NCI-H2029 (cell line): ENCODE measurements at regions not wholly inside any gene's neighbourhood (a gene's known extent, or its start where the extent isn't known, plus 50 kb on each side); places are given as distances from the start of the nearest gene placed in this dataset.
"Not testable (repeated sequence)": the region's sequence is repeated elsewhere in the genome, so short reads cannot be mapped to it uniquely, and the experiment has no call there.

Experiments used
- DNase-seq: peaks from one replicate; lab custom pipeline; 2025; lab: John Stamatoyannopoulos, UW

DNA sequence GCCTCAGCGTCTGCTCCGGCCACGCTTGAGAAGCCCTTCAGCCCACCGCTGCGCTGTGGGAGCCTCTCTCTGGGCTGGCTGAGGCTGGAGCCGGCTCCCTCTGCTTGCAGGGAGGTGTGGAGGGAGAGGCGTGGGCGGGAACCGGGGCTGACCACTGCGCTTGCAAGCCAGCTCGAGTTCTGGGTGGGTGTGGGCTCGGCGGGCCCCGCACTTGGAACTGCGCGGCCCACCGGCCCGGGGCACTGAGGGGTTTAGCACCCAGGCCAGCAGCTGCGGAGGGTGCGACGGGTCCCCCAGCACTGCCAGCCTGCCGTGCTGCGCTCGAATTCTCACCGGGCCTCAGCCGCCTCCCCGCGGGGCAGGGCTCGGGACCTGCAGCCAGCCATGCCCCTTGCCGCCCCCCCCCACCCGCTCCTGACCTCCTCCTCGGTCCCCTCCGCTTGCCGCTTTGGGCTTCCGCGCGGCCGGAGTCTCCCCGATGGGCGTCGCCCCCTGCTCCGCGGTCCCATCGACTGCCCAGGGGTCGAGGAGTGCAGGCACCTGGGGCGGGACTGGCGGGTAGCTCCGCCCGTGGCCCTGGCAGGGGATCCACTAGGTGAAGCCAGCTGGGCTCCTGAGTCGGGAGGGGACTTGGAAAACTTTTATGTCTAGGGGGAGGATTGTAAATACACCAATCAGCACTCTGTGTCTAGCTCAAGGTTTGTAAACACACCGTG, 106.7 kb downstream of the RAP2B start:
- DNase-seq = no peak

GRCh38 chr3:153269730-153270129, 107.7 kb downstream of the RAP2B start:
- no peak for DNase-seq

DNA sequence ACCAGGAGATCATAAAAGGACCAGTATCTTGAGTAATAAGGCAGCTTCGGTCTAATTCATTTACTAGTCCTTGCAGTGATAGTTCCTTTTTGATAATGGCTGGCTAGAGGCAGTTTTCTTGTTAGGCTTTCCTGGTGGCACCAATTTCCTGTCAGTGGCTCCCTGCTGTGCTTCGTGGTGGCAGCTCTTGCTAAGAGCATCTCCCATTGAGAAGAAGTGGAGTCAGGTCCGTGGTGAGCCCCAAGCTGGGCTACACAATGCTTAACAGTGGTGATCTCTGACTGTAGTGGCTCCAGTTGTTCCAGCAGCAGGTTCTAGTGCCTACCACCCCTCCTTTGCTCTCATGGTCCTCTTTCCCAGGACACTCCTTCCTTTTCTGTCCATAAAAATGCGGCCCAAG, 111.2 kb downstream of the RAP2B start:
- no peak for DNase-seq

GRCh38 chr3:153273767-153274435, 111.9 kb downstream of the RAP2B start:
- no peak for DNase-seq

GRCh38 chr3:153274561-153274960, 112.5 kb downstream of the RAP2B start:
- no peak for DNase-seq

DNA sequence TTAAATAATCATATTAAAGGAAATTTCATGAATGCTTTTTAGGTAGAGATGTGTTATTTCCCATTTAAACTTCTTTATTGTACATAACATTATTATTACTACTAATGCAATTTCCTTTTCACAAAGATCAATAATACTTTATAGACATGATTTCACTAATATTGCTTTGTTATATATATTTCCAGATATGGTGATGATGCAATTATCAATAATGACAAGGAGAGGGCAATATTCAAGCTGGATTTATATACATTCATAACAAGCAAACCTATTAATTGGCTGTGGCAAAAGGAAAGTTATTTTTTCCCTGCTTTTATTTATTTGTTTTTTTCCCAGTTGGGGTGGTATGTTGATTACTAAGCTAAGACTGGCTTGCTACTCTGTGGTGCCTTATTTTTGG, 113.5 kb downstream of the RAP2B start:
- DNase-seq = no peak

DNA sequence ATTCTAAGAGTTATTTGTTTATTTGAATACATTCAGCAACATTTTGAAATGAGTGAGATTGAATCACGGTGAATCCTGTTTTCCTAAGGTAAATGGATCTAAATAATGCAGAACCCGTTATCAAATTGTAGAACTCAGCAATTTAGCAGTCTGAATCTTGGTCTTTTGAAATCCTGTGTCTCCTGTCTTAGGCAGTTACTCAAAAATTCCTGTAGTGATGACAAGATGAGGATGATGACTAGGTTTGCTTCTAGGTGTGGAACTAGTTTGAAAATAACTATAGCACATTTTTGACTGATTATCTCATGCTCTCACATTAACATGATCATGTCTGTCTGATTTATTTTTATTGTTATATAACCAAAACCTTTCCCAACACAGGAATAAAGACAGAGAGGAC, 115.0 kb downstream of the RAP2B start:
- DNase-seq = no peak

DNA sequence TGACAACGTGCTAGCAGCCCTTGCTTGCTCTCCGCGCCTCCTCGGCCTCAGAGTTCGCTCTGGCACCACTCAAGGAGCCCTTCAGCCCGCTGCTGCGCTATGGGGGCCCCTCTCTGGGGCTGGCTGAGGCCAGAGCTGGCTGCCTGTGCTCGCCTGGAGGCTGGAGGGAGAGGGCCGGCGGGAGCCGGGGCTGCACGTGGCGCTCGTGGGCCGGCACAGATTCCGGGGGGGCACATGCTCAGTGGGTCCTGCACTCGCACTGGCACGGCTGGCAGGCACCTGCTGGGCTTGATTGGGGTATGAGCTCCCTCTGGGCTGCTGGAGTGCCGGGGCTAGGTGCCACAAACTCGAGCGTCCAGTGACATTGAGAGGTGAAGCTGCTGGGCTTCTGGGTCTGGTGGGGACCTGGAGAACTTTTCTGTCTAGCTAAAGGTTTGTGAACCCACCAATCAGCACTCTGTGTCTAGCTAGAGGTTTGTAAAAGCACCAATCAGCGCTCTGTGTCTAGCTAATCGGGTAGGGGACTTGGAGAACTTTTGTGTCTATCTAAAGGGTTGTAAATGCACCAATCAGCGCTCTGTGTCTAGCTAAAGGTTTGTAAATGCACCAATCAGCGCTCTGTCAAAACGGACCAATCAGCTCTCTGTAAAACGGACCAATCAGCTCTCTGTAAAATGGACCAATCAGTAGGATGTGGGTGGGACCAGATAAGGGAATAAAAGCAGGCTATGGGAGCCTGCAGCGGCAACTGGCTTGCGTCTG, 119.4 kb downstream of the RAP2B start:
- not testable (repeated sequence) for DNase-seq

DNA sequence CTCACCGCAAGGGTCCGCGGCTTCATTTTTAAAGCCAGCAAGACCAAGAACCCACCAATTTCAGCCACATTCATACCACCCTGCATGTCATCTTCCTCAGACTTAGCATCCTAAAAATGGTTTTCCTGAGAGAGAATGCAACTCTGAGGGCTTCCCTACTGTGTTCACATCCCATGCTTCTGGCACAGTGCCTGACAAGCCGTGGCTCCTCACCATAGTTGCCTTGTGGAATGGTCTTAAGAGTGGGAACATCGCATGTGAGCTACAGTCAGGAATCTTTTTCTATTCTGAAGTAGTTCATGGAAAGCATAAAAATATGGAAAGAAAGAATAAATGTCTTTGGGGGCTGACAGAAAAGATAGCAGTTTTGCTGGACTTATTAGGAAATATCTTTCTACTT, 120.3 kb downstream of the RAP2B start:
- no peak for DNase-seq

GRCh38 chr3:153284282-153284938, 122.4 kb downstream of the RAP2B start:
- DNase-seq = no peak

DNA sequence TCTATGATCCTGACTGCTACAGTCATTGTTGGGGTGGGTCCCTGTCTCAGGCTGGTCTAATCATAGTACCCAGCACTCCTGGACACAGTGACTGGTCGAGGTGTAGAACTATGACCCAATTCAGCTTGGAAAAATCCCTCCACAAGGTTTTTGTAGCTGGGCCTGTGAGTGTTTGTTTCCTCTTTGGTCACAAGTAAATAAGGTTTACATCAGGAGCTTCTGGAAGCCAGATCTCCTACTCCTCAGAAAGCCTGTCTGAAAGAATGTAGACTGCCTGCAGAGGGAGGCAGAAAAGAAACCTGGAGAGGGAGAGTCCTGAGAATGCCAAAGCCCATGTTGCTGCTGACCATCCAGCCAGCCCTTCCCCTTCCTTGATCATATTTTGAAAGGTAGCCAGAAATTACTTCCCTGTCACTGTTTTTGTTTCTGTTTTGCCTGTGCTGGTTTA, 123.2 kb downstream of the RAP2B start:
- DNase-seq = no peak

DNA sequence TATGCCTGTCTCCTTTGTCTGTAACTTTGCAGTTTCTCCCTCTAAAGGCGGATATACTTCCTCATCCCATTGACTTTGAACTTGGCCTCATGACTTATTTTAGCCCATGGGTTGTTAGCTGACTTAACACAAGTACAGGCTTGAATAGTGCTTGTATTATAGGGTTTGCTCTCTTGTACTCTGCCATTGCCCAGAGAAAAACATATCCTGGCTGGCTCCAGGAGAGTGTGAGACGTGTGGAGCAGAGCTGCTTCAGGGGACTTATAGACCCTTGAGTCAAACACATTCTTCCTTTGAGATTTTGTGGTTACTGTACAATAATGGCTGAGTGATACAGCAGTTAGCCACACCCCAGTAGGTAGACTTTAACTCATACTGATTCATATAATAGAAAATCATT, 124.0 kb downstream of the RAP2B start:
- no peak for DNase-seq

DNA sequence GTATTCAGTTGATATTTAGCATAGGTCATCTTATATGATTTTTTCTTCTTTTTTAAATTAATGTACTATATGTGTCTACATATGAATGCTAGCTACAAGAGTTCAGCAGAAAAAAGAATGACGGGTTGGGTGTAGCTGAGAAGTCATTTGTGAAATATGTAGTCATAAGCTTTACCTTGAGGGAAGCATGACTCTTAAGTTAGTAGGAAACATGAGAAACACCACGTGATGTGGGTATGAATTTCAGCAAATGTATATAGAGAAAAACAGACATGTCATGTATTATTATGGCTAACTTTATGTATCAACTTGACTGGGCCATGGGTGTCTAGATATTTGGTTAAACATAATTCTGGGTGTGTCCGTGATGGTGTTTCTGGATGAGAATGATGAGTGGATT, 125.0 kb downstream of the RAP2B start:
- DNase-seq = no peak

DNA sequence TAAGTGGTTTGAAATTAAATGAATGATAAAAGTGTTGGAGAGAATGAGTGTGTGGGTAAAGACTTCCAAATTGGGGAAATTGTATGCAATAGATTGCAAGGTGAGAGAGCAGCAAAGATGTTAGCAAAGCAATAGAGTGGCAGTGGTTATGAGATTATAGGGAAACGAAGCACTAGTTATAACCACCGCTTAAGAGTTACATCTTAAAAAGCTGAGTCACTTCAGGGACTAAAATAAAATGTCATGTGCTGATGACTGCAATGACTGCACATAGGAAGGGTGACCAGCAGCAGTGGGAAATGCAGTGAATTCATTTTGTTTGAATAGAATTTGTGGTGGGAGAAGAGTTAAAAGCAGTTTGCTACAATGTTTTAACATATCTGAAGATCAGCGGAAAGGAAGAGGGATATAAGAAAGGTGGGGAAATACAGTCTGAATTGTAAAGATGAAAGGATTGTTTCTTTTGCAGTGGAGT, 127.3 kb downstream of the RAP2B start:
- DNase-seq = no peak

DNA sequence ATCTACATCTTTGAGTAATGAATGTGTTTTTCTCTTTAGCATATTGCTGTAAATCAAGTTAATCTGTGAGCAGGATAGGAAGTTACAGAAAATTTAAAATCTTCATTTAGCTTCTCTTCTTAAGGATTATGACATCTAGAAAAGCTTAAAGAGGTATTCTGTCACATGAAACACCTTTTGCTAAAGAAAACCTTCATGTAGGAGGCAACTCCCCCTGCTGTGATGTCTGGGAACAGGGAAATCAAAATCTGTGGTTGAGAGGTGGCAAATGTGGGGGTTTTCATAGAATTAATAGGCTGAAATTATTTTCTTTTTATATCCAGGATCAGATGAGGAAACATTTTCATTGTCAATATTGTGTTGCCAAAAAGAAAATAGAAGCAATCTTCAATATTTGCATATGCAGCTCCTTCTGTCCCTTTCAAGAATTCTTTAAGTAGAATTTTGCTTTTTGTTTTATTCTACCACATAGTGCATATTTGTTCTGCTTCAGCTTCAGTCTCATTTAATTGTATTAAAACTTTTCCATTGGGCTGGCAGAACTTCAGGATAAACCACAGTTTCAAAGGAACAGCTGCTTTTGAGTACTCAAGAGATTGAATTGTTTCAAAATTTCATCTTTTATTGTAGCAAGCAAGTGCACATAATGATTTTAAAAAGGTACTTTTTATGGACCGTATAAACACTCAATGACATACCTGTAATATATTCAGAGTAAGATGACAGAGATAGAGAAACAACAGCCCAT, 128.4 kb downstream of the RAP2B start:
- DNase-seq = no peak

DNA sequence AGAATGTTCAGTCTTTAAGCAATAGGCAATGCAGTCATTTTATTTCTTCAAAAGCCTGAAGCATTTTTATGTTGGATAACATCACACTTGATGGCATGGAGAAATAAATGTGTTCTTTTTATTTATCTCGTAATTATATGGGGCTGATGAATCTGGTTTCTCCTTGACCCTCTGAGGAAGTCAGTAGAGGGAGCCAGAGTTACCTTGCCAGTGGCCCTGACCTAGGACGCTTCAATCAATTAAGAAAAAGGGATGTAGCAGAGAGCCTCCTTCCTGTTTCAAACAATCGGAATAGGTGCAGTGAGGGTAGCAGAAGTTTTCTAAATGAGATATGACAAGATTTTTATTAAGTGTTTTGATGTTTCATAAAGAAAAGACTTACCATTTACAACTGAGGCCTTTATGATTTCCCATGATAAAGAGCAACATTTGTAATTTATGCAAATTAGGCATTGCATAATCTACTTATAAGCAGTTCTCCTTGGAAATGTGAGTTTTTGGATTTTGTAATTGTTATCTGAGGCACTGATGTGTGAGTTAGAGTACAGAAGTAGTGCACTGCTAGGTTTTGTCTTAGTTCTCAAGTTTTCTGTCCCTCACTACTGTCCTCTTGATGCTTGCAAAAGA, 129.1 kb downstream of the RAP2B start:
- DNase-seq = no peak

- no peak for DNase-seq
Measured at GRCh38 chr3:153293265-153293664, 131.2 kb downstream of the RAP2B start.

DNA sequence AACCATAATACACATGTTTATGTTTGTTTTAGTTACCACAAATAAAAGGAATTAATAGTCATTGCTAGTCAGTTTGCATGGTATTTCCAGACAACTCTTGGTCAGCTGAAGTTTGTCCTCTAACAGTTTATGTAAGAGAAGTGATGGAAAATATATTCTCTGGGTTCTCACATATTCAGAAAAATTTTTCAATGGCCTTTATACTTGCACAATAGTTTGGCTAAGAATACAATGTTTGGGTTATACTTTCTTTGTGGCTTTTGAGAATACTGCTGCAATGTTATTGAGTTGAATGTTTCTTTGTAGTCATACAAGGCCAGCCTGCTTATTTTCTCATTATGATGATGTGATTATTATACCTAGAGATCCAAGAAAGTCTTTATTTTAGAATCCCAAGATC, 133.9 kb downstream of the RAP2B start:
- DNase-seq = no peak

DNA sequence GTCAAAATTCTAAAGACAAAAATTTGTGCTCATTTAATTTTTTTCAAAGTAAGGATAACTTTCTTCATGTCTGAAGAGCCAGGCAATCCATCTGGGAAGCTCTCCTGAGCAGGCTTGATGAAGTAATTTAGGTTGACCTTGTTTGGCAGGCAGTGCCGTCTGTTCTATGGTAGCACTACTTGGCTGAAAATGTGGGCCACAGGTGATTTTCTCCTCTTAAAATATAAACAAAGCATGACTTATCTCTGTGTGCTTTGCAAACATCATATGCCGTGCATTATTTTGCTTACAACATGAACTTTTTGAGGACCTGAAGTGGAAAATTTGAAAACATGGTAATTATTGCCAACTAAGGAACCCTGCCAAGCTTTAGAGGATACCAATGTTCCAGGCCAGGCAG, 143.2 kb downstream of the RAP2B start:
- no peak for DNase-seq

GRCh38 chr3:153311541-153311940, 149.5 kb downstream of the RAP2B start:
- DNase-seq = no peak

- DNase-seq = no peak
Measured at GRCh38 chr3:153313302-153313965, 151.4 kb downstream of the RAP2B start.
